Stimulated activated naive CD8-positive, alpha-beta T cell treated with anti-CD3 and anti-CD28 coated beads, Interleukin-15, amount 100 ng/mL, for 72 hours (primary cell): ENCODE measurements at regions not wholly inside any gene's neighbourhood (a gene's known extent, or its start where the extent isn't known, plus 50 kb on each side); places are given as distances from the start of the nearest gene placed in this dataset.

Experiments used
- ATAC-seq: fragments of 150-1000 bp; cut with Tn5 transposase; 2 replicates; pipeline ENCODE4 v1.10.0; 2021; ENCODE audit warnings: mild to moderate bottlenecking, moderate library complexity
- DNase-seq, 2 donors: peaks; one replicate each; pipeline ENCODE4 v3.0.0; 2021 to 2022
- H3K27ac Mint-ChIP-seq, 2 donors: one replicate each; pipeline ENCODE4 v1.8.0; 2022; ENCODE audit warnings: mild to moderate bottlenecking in 2 of 2, mixed read lengths in 2 of 2, moderate library complexity in 2 of 2
- H3K27me3 Mint-ChIP-seq: one replicate; pipeline ENCODE4 v1.8.0; 2022; ENCODE audit warnings: mixed read lengths
- H3K4me1 Mint-ChIP-seq: one replicate; pipeline ENCODE4 v1.8.0; 2022; ENCODE audit warnings: mild to moderate bottlenecking, mixed read lengths
- H3K4me3 Mint-ChIP-seq, 2 donors: one replicate each; pipeline ENCODE4 v1.8.0; 2022; ENCODE audit warnings: mild to moderate bottlenecking in 2 of 2, mixed read lengths in 2 of 2, moderate library complexity in 1 of 2
- H3K9me3 Mint-ChIP-seq, 2 donors: one replicate each; pipeline ENCODE4 v1.8.0; 2022; ENCODE audit warnings: mixed read lengths in 2 of 2

DNA sequence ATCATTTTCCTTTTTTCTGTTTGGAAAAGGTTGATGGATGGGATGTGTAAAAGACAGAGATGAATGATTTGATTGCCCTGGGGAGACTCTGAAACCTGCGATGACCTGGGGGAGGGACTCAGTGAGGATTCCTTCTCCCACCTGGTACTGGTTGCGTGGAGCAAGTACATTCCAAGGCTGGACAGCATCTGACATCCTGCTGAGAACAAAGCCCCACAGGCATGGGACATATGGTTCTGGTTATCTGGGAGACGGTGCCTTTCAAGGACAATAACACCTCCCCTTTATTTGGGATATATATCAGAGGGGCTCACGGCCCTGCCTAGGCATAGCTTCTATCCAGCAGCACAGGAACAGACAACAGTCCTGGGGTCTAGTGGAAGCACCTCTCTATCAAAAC lies 527.8 kb downstream of the METTL15 start:
- peaks cover 0 to 4% of the 10 kb centered on the region in 2 donors for H3K9me3 Mint-ChIP-seq
- H3K4me3 Mint-ChIP-seq = no peak overlapping the region
- no peaks in the 10 kb centered on the region for H3K27me3 Mint-ChIP-seq
- no peak for ATAC-seq
- H3K27ac Mint-ChIP-seq = no peak overlapping the region
- no peak for DNase-seq
- H3K4me1 Mint-ChIP-seq = no peaks in the 10 kb centered on the region

DNA sequence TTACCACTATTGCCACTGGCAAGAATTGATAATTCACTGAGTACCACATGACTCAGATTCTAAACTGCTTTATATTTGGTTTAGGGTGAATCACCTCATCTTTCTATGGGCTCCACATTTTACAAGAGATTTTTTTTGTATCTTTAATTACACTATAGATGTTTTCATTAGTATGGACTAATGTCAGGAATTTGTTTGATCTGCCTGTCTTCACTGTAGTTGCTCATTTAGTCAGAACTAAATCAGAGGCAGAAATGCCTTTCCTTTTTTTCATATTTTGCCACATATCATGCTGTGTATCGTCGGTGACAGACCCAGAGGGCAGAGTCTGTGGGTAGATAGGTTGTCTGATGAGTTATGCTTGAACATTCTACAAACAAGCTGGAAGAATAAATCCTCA lies 524.1 kb downstream of the METTL15 start:
- H3K27ac Mint-ChIP-seq = no peak overlapping the region
- DNase-seq (no peak), ATAC-seq (no peak)
- H3K27me3 Mint-ChIP-seq = no peaks in the 10 kb centered on the region
- peaks cover 4 to 11% of the 10 kb centered on the region in 2 donors for H3K9me3 Mint-ChIP-seq
- no peak overlapping the region for H3K4me3 Mint-ChIP-seq
- H3K4me1 Mint-ChIP-seq = no peaks in the 10 kb centered on the region

DNA sequence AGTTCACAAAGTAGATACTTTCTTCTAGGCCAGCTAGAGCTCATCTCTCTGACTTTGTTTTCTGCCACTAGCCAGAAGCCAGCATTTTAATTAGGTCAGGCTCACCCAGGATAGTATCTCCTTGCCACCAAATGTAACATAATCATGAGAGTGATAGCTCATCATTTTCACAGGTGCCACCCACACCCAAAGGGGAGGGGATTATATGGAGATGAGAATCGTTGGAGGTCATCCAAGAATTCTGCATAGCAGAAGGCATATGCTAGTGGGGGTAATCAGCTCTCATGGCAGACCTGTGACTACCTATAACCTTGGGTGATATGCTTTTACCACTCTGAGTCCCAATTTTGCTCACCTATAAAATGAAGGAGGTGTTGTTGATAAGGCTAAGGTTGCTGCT lies 523.0 kb downstream of the METTL15 start:
- Mint-ChIP-seq H3K27me3 (no peaks in the 10 kb centered on the region), H3K27ac (no peak overlapping the region), H3K4me3 (no peak overlapping the region), H3K4me1 (no peaks in the 10 kb centered on the region), H3K9me3 (peaks cover 4 to 11% of the 10 kb centered on the region in 2 donors)
- DNase-seq (no peak), ATAC-seq (no peak)

DNA sequence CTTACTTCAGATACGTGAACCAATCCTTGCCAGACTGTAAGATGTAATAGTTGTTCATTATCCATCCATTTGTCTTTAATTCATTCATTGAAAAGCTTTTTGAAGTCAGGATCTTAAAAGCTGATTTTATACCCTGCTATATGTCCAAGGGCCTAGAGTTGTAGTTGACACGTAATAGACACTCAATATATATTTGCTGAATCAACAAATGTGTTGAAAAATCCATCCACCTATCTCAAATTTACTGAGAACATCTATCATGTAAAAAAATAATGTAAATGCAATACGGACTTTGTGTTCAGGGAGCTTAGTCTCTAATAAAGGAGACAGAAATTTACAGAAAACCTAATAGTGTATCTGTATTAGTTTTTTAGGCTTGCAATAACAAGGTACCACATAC lies 521.0 kb downstream of the METTL15 start:
- Mint-ChIP-seq H3K4me3 (no peak overlapping the region), H3K27me3 (no peaks in the 10 kb centered on the region), H3K4me1 (no peaks in the 10 kb centered on the region), H3K27ac (no peak overlapping the region), H3K9me3 (peaks cover 0 to 11% of the 10 kb centered on the region in 2 donors)
- no peak for DNase-seq
- ATAC-seq = no peak

DNA sequence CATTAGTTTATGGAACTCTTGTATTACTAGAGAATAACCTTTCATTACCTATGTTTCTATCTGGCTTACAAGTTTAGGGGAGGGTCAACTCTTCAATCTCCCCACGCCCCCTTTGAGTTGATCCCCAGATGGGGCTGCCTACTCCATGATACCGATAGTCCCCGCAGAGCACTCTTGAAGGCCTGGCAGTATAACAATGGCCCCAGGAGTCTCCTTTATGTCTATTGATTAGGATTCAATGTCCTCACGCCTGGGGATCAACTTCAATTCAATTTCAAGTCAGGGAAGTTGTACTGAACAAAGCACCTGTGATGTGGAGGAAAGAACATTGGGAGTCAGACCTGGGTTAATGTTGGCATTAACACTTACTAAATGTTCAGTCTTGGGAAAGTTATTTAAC lies 520.2 kb downstream of the METTL15 start:
- DNase-seq = no peak
- no peak for ATAC-seq

GRCh38 chr11:28627690-28628255 lies 519.6 kb downstream of the METTL15 start:
- H3K27ac Mint-ChIP-seq = no peak overlapping the region
- H3K27me3 Mint-ChIP-seq = no peaks in the 10 kb centered on the region
- peaks cover 5 to 11% of the 10 kb centered on the region in 2 donors for H3K9me3 Mint-ChIP-seq
- no peak for ATAC-seq
- no peak for DNase-seq
- H3K4me1 Mint-ChIP-seq = no peaks in the 10 kb centered on the region
- H3K4me3 Mint-ChIP-seq = no peak overlapping the region

More for the DNA sequence above, 520.2 kb downstream of the METTL15 start:
- no peaks in the 10 kb centered on the region for H3K27me3 Mint-ChIP-seq
- H3K27ac Mint-ChIP-seq = no peak overlapping the region
- peaks cover 0 to 11% of the 10 kb centered on the region in 2 donors for H3K9me3 Mint-ChIP-seq
- H3K4me3 Mint-ChIP-seq = no peak overlapping the region
- no peaks in the 10 kb centered on the region for H3K4me1 Mint-ChIP-seq

DNA sequence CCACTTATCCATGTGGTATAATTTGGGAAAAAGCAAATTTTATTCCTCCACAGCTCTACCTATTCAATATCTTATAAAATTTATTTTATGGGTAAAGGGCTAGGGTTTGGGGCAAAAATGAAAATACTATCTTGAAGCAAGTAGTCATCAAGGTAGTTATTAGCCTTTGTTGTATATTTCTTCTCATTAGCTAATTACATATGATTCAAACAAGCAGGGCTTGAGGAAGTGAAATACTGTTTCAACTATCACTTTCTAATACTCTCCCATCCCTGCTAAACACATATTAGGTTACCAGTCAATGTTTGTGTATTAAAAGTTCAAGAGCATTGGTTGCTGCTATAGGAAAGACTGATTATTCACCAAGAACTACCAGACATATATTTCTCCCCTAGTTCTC lies 517.3 kb downstream of the METTL15 start:
- Mint-ChIP-seq H3K9me3 (peaks cover 9 to 16% of the 10 kb centered on the region in 2 donors), H3K4me3 (no peak overlapping the region), H3K4me1 (no peaks in the 10 kb centered on the region), H3K27ac (no peak overlapping the region), H3K27me3 (no peaks in the 10 kb centered on the region)
- no peak for ATAC-seq
- DNase-seq = no peak

DNA sequence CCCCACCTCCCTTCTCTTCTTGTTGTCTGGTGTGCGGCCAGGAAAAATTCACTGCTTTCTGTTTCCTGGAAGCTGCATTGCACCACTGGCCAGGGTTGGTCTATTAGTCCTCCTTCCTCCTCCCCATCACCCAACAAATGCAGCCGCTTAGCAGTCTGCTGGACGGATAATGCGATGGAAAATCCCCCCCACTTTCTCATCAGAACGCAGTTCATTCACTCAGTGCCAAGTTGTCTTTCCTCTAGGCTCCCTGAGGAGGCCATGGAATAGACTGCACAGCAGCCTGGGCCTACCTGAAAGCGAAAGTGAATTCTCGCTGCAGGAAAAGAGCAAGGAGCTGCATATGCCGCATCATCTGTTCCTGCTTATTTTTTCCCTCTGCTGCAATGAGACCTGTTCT lies 513.6 kb downstream of the METTL15 start:
- no peaks in the 10 kb centered on the region for H3K4me1 Mint-ChIP-seq
- no peak overlapping the region for H3K4me3 Mint-ChIP-seq
- peaks cover 6 to 9% of the 10 kb centered on the region in 2 donors for H3K9me3 Mint-ChIP-seq
- ATAC-seq (no peak), DNase-seq (no peak)
- H3K27ac Mint-ChIP-seq = no peak overlapping the region
- H3K27me3 Mint-ChIP-seq = no peaks in the 10 kb centered on the region

DNA sequence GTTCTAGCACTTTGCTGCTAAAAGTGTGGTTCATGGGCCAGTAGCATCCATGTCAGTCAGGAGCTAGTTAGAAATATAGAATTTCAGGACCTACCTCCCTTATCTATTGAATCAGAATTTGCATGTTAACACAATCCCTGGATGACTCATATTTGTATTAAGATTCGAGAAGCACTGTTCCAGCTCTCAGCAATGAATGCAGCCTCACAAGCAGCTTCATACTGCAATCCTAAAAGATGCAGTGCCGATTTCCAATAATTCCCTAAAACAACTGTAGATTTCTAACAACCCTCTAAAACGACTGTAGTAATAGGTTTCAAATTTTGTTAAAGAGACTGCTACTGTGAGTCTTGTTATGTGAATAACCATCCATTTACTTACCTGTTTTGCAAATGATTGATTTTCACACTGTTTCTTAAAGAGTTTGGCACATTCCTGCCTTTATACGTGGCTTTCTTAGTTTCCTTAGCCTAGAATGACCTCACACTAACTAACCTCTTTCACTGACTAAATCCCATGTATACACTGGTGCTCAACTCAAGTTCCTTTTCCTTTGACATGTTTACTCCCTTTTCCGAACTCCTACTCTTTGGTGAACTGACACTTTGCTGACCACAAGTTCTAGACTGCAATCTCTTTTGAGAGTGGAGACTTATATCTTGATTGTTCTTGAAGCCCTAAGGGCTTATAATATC lies 511.8 kb downstream of the METTL15 start:
- Mint-ChIP-seq H3K27ac (no peak overlapping the region), H3K4me3 (no peak overlapping the region), H3K27me3 (no peaks in the 10 kb centered on the region), H3K9me3 (peaks cover 6 to 9% of the 10 kb centered on the region in 2 donors), H3K4me1 (no peaks in the 10 kb centered on the region)
- no peak for ATAC-seq
- no peak for DNase-seq

DNA sequence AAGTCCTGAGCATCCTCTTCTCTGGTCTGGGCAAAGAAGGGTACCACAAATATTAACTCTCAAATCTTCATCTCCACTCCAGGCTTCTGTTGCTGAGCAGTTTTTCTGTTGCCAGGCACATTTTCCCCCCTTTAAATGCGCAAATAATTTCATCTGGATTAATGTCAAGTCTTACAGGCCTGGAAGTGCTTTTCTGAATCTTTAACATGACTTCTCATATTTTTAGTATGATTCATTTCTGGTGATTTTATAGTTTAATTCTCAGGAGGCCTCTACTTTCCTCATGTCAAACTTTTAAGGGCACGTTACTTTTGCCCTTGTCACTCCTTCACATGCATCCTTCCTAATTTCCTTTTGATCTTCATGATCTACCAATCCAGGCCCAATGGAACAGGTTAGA lies 510.2 kb downstream of the METTL15 start:
- Mint-ChIP-seq H3K9me3 (peaks cover 6 to 9% of the 10 kb centered on the region in 2 donors), H3K27me3 (no peaks in the 10 kb centered on the region), H3K4me3 (no peak overlapping the region), H3K4me1 (no peaks in the 10 kb centered on the region), H3K27ac (no peak overlapping the region)
- no peak for DNase-seq
- ATAC-seq = no peak

- no peaks in the 10 kb centered on the region for H3K4me1 Mint-ChIP-seq
- no peak overlapping the region for H3K27ac Mint-ChIP-seq
- no peaks in the 10 kb centered on the region for H3K27me3 Mint-ChIP-seq
- no peaks in the 10 kb centered on the region for H3K9me3 Mint-ChIP-seq
- DNase-seq (no peak), ATAC-seq (no peak)
- H3K4me3 Mint-ChIP-seq = no peak overlapping the region
Observed at GRCh38 chr11:28616160-28616965, 508.2 kb downstream of the METTL15 start.

GRCh38 chr11:28615542-28615941 lies 507.4 kb downstream of the METTL15 start:
- DNase-seq (no peak), ATAC-seq (no peak)
- no peak overlapping the region for H3K4me3 Mint-ChIP-seq
- no peaks in the 10 kb centered on the region for H3K27me3 Mint-ChIP-seq
- no peaks in the 10 kb centered on the region for H3K4me1 Mint-ChIP-seq
- no peaks in the 10 kb centered on the region for H3K9me3 Mint-ChIP-seq
- H3K27ac Mint-ChIP-seq = no peak overlapping the region

DNA sequence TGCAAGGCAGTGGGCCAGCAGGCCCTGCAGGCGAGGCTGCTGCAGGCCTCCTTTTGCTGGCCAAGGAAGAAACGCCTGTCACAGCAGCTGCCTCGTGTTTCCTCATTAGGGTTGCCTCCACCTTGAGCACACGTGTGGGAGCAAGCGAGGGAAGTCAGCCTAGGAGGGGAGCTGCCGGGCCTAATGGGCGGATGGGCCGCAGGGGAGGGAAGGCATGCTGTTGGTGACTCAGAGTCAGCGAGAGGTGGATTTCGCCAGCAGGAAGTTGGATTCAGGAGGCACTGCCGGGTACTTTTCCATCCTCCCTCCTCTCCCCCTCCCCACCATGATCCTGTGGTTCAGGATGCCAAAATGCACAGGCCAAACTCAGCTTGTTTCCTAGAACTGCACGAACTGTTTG lies 498.7 kb downstream of the METTL15 start:
- DNase-seq = no peak
- peak overlapping the region in 1 of 2 donors; percentile 76 for H3K27ac Mint-ChIP-seq
- peaks cover 5 to 8% of the 10 kb centered on the region in 2 donors for H3K9me3 Mint-ChIP-seq
- ATAC-seq = no peak
- no peak overlapping the region for H3K4me3 Mint-ChIP-seq
- H3K27me3 Mint-ChIP-seq = no peaks in the 10 kb centered on the region
- no peaks in the 10 kb centered on the region for H3K4me1 Mint-ChIP-seq

GRCh38 chr11:28599656-28600055 lies 491.5 kb downstream of the METTL15 start:
- no peak for DNase-seq
- H3K27ac Mint-ChIP-seq = no peak overlapping the region
- H3K27me3 Mint-ChIP-seq = no peaks in the 10 kb centered on the region
- H3K4me3 Mint-ChIP-seq = no peak overlapping the region
- H3K9me3 Mint-ChIP-seq = peaks cover 5 to 9% of the 10 kb centered on the region in 2 donors
- ATAC-seq = no peak
- no peaks in the 10 kb centered on the region for H3K4me1 Mint-ChIP-seq

- no peaks in the 10 kb centered on the region for H3K27me3 Mint-ChIP-seq
Observed at GRCh38 chr11:28598531-28598930, 490.3 kb downstream of the METTL15 start.

DNA sequence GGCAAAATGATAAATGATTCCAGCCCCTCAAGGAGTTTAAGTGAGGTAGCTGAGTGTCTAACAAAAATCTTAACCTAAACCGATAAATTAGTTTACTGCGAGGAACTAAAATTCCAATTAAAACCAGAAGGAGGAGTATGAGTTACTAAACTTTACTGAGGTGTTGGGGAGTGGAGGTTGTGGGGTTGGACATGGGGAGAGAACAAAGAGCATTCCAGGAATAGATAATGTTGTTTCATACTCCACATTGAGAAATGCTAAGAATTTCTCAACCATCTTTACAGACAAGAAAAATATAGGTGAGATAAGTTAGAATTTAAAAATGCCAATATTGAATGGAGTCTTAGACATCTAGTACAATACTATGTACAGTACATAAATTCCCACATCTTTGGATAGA lies 488.6 kb downstream of the METTL15 start:
- peaks cover 5 to 9% of the 10 kb centered on the region in 2 donors for H3K9me3 Mint-ChIP-seq
- no peak for ATAC-seq
- no peak overlapping the region for H3K27ac Mint-ChIP-seq
- H3K4me3 Mint-ChIP-seq = no peak overlapping the region
- no peaks in the 10 kb centered on the region for H3K4me1 Mint-ChIP-seq
- no peaks in the 10 kb centered on the region for H3K27me3 Mint-ChIP-seq
- no peak for DNase-seq

More at GRCh38 chr11:28598531-28598930, 490.3 kb downstream of the METTL15 start:
- Mint-ChIP-seq H3K4me1 (no peaks in the 10 kb centered on the region), H3K9me3 (peaks cover 5 to 9% of the 10 kb centered on the region in 2 donors), H3K4me3 (no peak overlapping the region), H3K27ac (no peak overlapping the region)
- ATAC-seq (no peak), DNase-seq (no peak)
